Esophagus squamous epithelium (tissue), 4 donors: ENCODE measurements at regions not wholly inside any gene's neighbourhood (a gene's known extent, or its start where the extent isn't known, plus 50 kb on each side); places are given as distances from the start of the nearest gene placed in this dataset.

Source experiments
- POLR2A ChIP-seq, 4 donors: fragments of 450-650 bp; IDR thresholded peaks; one replicate each; pipeline ENCODE4 v1.6.1; 2017; ENCODE audit warnings: antibody characterized with exemption in 4 of 4, mild to moderate bottlenecking in 4 of 4, moderate library complexity in 3 of 4
- TF ChIP-seq, protein P1 (sequence below), 6 experiments: fragments of 450-650 bp in 4 of 6; fragments of 200-600 bp in 2 of 6; sonication (generic) in 2 of 6; IDR thresholded peaks; one replicate each; pipeline ENCODE4 v1.5.1; 2016 to 2019; ENCODE audit warnings: antibody characterized with exemption in 6 of 6, mild to moderate bottlenecking in 4 of 6, moderate library complexity in 4 of 6

DNA sequence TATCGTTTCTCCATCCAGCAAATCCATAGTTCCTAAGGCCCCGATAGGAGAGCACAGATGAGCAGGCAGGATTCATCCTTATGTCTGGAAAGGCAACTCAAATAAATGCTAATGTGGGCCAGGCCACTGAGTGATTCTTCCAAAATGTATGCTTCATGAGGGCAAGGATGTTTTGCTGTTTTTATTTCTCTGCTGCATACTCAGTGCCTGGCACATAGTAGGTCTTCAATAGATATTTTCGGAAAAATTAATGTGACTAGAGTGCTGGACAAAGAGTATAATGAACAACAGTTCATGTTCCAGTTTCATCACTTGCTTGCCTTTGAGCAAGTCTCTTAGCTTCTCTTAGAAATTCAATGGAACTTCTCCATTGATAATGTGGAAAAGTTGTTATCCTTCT is 357.7 kb downstream of the PRDM2 start:
- TF ChIP-seq, protein P1, sequence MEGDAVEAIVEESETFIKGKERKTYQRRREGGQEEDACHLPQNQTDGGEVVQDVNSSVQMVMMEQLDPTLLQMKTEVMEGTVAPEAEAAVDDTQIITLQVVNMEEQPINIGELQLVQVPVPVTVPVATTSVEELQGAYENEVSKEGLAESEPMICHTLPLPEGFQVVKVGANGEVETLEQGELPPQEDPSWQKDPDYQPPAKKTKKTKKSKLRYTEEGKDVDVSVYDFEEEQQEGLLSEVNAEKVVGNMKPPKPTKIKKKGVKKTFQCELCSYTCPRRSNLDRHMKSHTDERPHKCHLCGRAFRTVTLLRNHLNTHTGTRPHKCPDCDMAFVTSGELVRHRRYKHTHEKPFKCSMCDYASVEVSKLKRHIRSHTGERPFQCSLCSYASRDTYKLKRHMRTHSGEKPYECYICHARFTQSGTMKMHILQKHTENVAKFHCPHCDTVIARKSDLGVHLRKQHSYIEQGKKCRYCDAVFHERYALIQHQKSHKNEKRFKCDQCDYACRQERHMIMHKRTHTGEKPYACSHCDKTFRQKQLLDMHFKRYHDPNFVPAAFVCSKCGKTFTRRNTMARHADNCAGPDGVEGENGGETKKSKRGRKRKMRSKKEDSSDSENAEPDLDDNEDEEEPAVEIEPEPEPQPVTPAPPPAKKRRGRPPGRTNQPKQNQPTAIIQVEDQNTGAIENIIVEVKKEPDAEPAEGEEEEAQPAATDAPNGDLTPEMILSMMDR (IDR thresholded peaks at IDR 0.05): no peak
- TF ChIP-seq POLR2A (IDR thresholded peaks at IDR 0.05): no peak
